HFF-Myc (cell line): ENCODE measurements at regions not wholly inside any gene's neighbourhood (a gene's known extent, or its start where the extent isn't known, plus 50 kb on each side); places are given as distances from the start of the nearest gene placed in this dataset.

Experiments used
- DNase-seq: peaks from one replicate; pipeline ENCODE4 v3.0.0-alpha.2; 2011; ENCODE audit warnings: low read depth; ENCODE audit errors: extremely low read depth
- H3K4me3 ChIP-seq: replicated peaks from 2 replicates; pipeline ENCODE4 v1.5.1; 2011; ENCODE audit warnings: low read depth, mild to moderate bottlenecking, control low read depth, low read length
- TF ChIP-seq, protein P1 (sequence below): IDR thresholded peaks from 2 replicates; pipeline ENCODE4 v1.5.1; 2012; ENCODE audit warnings: mild to moderate bottlenecking, low read depth, low read length, control low read depth; ENCODE audit errors: missing control alignments

DNA sequence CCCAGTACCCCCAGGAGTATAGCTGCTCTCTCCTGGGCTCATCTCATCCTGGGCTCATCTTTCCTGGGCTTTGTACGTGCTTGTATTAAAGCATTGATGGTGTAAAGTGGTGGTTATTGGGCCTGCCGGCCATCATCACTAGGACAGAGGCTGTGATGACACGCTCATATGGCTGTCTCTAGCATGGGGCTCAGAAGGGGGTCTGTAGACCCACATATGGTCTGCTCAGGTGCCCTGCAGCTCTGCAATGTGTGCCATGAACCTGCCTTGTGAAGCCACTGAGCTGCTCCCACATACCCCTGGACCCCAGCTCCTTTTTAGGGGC is 143.4 kb downstream of the CDC5L start:
- TF ChIP-seq, protein P1, sequence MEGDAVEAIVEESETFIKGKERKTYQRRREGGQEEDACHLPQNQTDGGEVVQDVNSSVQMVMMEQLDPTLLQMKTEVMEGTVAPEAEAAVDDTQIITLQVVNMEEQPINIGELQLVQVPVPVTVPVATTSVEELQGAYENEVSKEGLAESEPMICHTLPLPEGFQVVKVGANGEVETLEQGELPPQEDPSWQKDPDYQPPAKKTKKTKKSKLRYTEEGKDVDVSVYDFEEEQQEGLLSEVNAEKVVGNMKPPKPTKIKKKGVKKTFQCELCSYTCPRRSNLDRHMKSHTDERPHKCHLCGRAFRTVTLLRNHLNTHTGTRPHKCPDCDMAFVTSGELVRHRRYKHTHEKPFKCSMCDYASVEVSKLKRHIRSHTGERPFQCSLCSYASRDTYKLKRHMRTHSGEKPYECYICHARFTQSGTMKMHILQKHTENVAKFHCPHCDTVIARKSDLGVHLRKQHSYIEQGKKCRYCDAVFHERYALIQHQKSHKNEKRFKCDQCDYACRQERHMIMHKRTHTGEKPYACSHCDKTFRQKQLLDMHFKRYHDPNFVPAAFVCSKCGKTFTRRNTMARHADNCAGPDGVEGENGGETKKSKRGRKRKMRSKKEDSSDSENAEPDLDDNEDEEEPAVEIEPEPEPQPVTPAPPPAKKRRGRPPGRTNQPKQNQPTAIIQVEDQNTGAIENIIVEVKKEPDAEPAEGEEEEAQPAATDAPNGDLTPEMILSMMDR = no peak
- DNase-seq = no peak

DNA sequence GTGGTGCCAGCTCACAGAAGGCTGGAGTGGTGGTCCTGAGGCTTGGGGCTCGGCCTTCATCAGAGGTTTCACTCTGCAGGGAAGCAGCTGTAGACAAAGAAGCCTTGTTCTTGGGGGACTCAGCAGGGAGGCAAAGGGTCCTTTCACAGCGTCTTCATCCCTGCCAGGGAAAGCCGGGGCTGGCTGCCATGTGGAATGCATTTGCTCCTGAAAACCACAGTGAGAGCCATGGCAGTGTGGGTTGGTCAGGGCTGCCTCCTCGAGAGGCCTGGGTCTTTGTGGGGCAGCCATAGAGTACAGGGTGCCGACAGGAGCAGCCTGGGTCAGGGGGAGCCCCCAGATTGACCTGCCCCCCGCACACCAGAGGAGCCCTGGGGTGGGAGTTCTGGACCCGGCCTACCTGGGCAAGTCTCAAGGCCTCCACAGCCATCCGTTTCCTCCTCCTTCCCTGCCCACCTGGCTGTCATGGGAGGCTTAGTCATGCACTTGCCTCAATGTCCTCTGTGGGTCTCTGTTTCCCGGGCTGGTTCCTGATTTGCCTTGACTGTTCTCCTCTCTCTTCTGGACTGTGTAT is 144.0 kb downstream of the CDC5L start:
- TF ChIP-seq, protein P1 = no peak
- H3K4me3 ChIP-seq = no peak overlapping the region
- DNase-seq = no peak

More for the DNA sequence above, 143.4 kb downstream of the CDC5L start:
- H3K4me3 ChIP-seq = no peak overlapping the region

GRCh38 chr6:44533421-44533820 is 145.9 kb downstream of the CDC5L start:
- DNase-seq = no peak
- TF ChIP-seq, protein P1 = no peak
- H3K4me3 ChIP-seq = no peak overlapping the region

- DNase-seq = no peak
- TF ChIP-seq, protein P1 = no peak
- H3K4me3 ChIP-seq = no peak overlapping the region
These were observed 146.8 kb downstream of the CDC5L start for GRCh38 chr6:44534291-44534690.

GRCh38 chr6:44535446-44535845 is 147.9 kb downstream of the CDC5L start:
- H3K4me3 ChIP-seq = no peak overlapping the region
- no peak for DNase-seq
- TF ChIP-seq, protein P1 = no peak

- TF ChIP-seq, protein P1 = no peak
- H3K4me3 ChIP-seq = no peak overlapping the region
- DNase-seq = no peak
These were observed 148.5 kb downstream of the CDC5L start for GRCh38 chr6:44535967-44536366.
